Epithelial cell of esophagus (primary cell): ENCODE measurements at regions not wholly inside any gene's neighbourhood (a gene's known extent, or its start where the extent isn't known, plus 50 kb on each side); places are given as distances from the start of the nearest gene placed in this dataset.

Experiments used
- DNase-seq: peaks from one replicate; pipeline ENCODE4 v3.0.0; 2010; ENCODE audit warnings: low read depth
- H3K4me3 ChIP-seq: 2 replicates; pipeline ENCODE4 v1.5.1; 2011; ENCODE audit warnings: mild to moderate bottlenecking, low read length, control low read depth
- CTCF ChIP-seq: IDR thresholded peaks from 2 replicates; pipeline ENCODE4 v1.5.1; 2011; ENCODE audit warnings: low read depth, mild to moderate bottlenecking, low read length, control low read depth, inconsistent platforms; ENCODE audit not compliant: insufficient read depth; ENCODE audit errors: missing control alignments

GRCh38 chr20:1831096-1831495 is 64.1 kb upstream of the SIRPA start:
- no peak overlapping the region for H3K4me3 ChIP-seq
- TF ChIP-seq CTCF: no peak
- DNase-seq: no peak

- no peak for TF ChIP-seq CTCF
- no peak overlapping the region for H3K4me3 ChIP-seq
- DNase-seq: peak; percentile 99
Observed at GRCh38 chr20:1830240-1830639, 65.0 kb upstream of the SIRPA start.

- H3K4me3 ChIP-seq: no peak overlapping the region
- TF ChIP-seq CTCF: no peak
- no peak for DNase-seq
Observed at GRCh38 chr20:1829531-1829930, 65.7 kb upstream of the SIRPA start.

GRCh38 chr20:1828786-1829131 is 66.4 kb upstream of the SIRPA start:
- no peak for TF ChIP-seq CTCF
- no peak overlapping the region for H3K4me3 ChIP-seq
- DNase-seq: no peak

- TF ChIP-seq CTCF: no peak
- no peak overlapping the region for H3K4me3 ChIP-seq
Observed at GRCh38 chr20:1827974-1828785, 67.0 kb upstream of the SIRPA start.

GRCh38 chr20:1827510-1827973 is 67.7 kb upstream of the SIRPA start:
- no peak for TF ChIP-seq CTCF
- DNase-seq: no peak
- no peak overlapping the region for H3K4me3 ChIP-seq

More at GRCh38 chr20:1827974-1828785, 67.0 kb upstream of the SIRPA start:
- DNase-seq: peak; percentile 97

- DNase-seq: no peak
- TF ChIP-seq CTCF: no peak
- no peak overlapping the region for H3K4me3 ChIP-seq
Observed at GRCh38 chr20:1825938-1826445, 69.2 kb upstream of the SIRPA start.
